ENCODE measurements at regions not wholly inside any gene's neighbourhood (a gene's known extent, or its start where the extent isn't known, plus 50 kb on each side); places are given as distances from the start of the nearest gene placed in this dataset.
A peak's percentile ranks its signal among the peaks of the same experiment; 100 is the strongest.
"Not testable (repeated sequence)": the region's sequence is repeated elsewhere in the genome, so short reads cannot be mapped to it uniquely, and the experiment has no call there.

- no peak for DNase-seq (ENCODE audit: low spot score)
Measured at GRCh38 chr6:53446151-53446550, 97.4 kb upstream of the ELOVL5 start.

GRCh38 chr6:53441761-53442160 lies 93.0 kb upstream of the ELOVL5 start:
- no peak for DNase-seq (ENCODE audit: low spot score)

- DNase-seq (ENCODE audit: low spot score) = no peak
Measured at GRCh38 chr6:53441035-53441493, 92.3 kb upstream of the ELOVL5 start.

DNA sequence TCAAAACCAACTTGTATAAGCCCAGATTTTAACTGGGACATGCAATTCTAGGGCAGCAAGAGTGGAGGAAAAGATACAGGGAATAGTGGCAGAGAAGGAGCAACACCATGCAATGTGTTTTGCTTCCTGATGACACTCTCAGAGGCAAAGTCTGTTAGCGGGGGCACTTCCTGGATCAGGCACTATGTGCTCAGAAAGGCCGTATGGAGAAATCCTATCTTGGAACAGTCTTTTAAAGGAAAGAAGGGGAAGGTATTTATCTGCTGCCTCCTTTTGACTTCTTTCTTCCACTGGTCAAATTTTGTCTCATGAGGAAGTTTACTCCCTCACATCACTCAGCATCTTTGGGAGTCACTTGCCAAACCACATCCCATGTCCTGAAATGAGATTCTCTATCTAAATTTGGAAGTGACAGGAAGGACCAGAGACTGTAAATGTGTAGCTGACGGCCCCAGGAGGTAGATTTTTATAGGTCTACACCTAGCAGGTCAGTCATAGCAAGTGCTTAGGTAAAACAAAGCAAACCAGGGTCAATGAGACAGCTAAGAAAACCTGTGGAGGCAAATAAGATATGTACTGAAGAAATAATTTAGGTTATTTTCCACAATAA lies 91.7 kb upstream of the ELOVL5 start:
- no peak for DNase-seq (ENCODE audit: low spot score)

DNA sequence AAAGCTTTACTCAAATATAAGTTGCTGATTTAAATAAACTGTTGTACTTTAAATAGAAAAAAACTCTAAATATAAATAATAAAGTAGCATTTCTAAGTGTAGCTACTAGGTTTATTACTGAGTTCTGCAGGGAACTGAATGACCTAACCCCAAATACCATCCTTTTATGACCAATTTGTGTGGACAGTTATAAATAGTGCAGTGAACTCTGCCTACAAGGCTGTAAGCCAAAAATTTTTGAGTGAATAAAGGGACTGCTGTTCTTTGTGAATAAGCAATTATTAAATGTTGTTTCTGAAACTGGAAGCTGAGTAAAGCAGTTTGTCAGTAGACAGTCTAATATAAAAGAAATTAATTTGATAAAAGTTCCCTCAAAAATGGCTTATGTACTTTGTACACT lies 90.8 kb upstream of the ELOVL5 start:
- DNase-seq (ENCODE audit: low spot score) = no peak

- peak; percentile 49 for DNase-seq (ENCODE audit: low spot score)
Measured at GRCh38 chr6:53437557-53438202, 88.9 kb upstream of the ELOVL5 start.

- no peak for DNase-seq (ENCODE audit: low spot score)
Measured at GRCh38 chr6:53436526-53437303, 88.0 kb upstream of the ELOVL5 start.

- no peak for DNase-seq (ENCODE audit: low spot score)
Measured at GRCh38 chr6:53433951-53434285, 85.2 kb upstream of the ELOVL5 start.

GRCh38 chr6:53433261-53433950 lies 84.7 kb upstream of the ELOVL5 start:
- no peak for DNase-seq (ENCODE audit: low spot score)

DNA sequence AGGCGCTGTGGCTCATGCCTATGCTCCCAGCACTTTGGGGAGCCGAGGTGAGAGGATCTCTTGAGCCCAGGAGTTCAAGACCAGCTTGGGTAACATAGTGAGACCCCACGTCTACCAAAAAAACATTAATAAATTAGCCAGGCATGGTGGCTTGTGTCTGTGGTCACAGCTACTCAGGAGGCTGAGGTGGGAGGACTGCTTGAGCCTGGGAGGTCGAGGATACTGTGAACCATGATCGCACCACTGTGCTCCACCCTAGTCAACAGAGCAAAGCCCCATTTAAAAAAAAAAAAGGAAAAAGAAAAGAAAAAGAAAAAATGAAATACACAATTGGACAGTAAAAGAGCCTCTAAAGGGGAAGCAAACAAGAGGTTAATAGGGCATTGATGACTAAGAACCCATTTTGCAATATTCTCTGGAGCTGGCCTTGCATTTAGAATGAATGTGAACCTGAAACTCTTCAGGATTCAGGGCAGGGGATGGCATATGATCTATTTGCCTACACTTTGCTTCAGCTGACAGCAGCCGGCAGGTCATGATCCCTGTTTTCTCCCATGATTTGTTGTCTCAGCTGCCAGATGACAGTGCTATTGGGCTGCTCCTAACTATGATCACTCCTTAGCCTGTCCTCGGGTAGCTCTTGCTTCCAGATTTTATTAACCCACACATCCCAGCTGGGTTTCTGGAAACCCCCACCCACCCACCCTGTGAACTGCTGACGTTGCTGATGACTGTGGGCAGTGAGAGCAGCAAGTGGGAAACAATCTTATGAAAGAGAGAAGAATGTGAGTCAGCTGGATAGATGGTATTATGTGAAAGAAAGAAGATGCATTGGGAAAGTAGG lies 83.8 kb upstream of the ELOVL5 start:
- DNase-seq (ENCODE audit: low spot score) = no peak

DNA sequence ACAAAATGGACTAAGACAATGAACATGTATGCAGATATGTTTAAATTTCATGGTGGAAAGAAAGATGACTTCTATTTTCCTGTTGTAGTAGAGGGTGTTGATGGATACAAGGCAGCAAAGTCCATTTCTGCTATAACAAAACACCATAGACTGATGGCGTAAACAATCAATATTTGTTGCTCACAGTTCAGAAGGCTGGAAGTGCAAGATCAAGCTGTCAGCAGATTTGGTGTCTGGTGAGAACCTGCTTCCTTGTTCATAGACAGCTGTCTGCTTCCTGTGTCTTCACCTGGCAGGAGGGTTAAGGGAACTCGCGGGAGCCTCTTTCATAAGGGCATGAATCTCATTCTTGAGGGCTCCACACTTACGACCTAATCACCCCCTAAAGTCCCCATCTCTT lies 83.0 kb upstream of the ELOVL5 start:
- no peak for DNase-seq (ENCODE audit: low spot score)

DNA sequence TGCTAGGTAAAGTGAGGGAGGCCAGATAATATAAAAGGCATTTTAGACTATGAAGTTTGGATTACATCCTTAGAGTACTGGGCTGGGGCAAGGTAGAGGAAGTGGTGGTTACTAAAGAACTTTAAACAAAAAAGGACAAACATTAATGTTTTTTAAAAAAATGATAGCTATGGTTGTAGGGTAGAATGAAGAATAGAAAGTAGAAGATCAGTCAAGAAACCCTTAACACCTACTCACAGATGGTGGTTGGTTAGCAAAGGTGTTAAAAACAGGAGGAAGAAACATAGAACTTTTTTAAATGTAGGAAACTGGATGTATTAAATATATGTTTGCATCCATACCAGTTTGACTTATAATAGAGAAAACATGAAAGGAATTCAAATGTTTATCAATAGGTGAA lies 80.7 kb upstream of the ELOVL5 start:
- DNase-seq (ENCODE audit: low spot score) = no peak

- no peak for DNase-seq (ENCODE audit: low spot score)
Measured at GRCh38 chr6:53428886-53429285, 80.1 kb upstream of the ELOVL5 start.

- DNase-seq (ENCODE audit: low spot score) = no peak
Measured at GRCh38 chr6:53426667-53427270, 78.0 kb upstream of the ELOVL5 start.

GRCh38 chr6:53426117-53426516 lies 77.4 kb upstream of the ELOVL5 start:
- DNase-seq (ENCODE audit: low spot score) = no peak

DNA sequence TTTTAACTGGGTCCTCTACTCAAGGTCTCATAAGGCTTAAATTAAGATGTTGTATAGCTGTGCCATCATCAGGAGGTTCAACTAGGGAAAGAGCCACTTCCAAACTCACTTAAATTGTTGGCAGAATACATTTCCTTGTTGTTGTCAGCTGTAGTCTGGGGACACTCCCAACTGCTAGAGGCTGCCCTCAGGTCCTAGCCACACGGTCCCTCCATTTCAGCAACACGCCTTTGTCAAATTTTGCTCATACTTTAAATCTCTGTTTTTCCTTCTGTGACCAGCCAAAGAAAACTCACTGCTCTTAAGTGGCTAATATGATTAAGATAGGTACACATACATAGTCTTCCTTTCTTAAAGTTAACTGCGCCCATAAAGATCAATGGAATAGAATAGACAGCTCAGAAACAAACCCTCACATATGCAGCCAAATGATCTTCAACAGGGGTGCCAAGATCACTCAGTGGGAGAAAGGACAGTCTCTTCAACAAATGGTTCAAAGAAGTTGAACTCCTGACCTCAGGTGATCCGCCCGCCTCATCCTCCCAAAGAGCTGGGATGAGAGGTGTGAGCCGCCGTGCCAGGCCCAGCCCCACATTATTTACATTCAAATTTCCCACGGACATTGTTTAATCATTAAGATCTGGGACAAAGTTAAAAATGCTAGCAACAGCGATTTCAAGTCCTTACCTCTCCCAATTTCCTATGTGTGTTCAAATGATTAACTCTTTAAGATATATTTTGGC lies 76.4 kb upstream of the ELOVL5 start:
- no peak for DNase-seq (ENCODE audit: low spot score)

DNA sequence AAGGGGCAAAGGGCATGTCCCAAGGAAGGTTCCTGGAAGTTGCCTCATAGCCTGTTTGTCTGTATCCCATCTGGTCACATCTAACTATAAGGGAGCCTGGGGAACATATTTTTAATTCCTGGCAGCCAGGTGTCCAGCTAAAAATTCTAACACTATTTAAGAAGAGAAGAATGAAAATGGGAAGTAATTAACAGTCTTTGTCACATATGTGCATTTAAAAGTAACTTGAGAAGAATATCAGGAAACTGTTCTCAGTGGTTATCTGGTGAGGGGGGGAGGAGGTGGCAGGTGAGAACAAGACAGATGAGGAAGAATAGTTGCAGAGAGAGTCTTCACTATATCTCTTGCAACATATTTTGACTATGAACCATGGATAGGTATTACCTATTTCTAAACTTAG lies 75.5 kb upstream of the ELOVL5 start:
- DNase-seq (ENCODE audit: low spot score) = no peak

DNA sequence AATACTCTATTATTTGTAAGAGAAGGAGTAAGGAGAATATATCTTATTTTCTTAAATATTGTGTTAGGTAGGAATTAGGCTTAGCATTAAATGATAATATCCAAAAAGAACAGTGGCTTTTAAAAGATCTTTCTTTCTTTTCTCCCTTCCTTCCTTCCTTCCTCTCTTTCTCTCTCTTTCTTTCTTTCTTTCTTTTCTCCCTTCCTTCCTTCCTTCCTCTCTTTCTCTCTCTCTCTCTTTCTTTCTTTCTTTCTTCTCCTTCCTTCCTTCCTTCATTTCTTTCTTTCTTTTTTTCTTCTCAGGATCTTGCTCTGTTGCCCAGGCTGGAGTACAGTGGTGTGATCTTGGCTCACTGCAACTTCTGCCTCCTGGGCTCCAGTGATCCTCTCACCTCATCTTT lies 74.8 kb upstream of the ELOVL5 start:
- DNase-seq (ENCODE audit: low spot score) = not testable (repeated sequence)

GRCh38 chr6:53419026-53419425 lies 70.3 kb upstream of the ELOVL5 start:
- no peak for DNase-seq (ENCODE audit: low spot score)

DNA sequence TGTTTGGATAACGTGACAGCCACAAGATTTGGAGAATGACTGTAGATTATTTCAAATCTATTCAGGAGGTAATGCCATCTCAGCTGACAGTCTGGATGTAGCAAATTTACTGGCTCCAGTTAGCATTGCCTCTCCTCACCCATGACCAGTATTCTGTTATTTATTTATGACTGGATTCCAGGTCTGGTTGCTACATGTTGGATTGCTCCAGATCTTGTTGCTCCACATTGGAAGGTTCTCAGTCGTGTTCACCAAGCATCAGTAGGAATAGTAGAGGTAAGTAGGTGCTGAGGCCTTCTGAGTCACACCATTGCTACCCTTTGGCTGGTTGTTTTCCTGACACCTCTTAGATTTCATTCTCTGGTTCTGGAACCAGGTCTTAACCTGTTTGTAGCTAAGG lies 69.5 kb upstream of the ELOVL5 start:
- DNase-seq (ENCODE audit: low spot score) = no peak

DNA sequence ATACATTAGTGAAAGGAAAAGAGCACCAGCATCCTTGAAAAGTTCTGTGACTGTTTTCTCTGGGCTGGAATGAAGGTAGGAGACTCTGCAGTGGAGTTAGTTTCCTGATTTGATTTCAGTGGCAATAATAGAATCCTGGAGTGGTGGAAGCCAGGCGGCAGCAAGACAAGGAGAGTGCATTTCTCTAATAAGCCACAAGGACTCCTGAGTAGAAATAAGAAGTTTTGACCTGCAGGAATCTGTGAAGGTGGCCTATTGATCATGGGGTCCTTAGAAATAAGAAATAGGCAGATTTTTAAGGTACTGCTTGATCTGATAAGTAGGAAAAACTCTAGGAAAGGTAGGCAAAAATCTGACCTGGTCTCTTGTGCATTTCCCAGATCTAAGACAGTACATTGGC lies 68.4 kb upstream of the ELOVL5 start:
- DNase-seq (ENCODE audit: low spot score) = no peak
